Activated CD8-positive, alpha-beta memory T cell treated with anti-CD3 and anti-CD28 coated beads, Interleukin-2, amount 50 U/mL, for 4 hours (primary cell): ENCODE measurements at regions not wholly inside any gene's neighbourhood (a gene's known extent, or its start where the extent isn't known, plus 50 kb on each side); places are given as distances from the start of the nearest gene placed in this dataset.

ENCODE experiments used
- DNase-seq: peaks from one replicate; pipeline ENCODE4 v3.0.0-alpha.2; 2020

DNA sequence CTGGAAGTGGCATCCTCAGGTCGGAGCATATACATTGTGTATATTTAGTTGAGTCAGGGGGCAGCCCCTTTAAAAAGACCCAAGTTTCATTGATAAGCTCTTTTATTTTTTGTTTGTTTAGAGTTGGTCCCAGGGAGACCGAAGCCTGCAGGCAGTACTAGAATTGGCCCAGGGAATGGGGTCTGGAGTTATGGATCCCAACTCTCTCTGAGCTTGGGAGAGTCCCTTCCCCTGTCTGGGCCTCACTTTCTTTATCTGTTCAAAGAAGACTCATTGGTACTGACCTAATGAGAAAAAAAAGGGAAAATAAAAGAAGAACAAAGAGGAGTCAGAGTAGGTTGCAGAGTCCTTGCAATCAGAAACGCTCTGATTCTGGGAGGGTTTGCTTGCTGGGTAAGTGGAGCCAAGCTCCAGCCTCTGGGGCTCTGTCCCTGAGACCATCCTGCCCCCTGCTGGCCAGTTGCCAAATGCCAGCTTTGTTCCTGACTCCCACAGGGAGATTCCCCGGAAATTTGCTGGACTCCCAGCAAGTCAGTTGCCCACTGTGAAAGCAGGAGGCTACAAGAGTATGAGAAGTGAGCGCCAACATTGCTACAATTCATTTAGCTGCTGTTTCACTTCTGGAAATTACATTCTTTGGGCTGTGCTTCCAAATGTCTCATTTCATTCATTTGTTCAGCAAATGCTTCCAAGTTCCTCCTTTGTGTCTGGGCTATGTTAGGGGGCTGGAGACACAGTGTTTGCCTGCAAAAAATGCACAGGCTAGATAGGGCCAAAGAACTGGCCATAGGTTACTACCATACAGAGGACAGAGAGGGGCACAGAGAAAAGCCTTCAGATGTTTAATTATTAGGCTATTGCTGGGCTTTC, 156.2 kb downstream of the MELK start:
- DNase-seq, result peak; percentile 64

DNA sequence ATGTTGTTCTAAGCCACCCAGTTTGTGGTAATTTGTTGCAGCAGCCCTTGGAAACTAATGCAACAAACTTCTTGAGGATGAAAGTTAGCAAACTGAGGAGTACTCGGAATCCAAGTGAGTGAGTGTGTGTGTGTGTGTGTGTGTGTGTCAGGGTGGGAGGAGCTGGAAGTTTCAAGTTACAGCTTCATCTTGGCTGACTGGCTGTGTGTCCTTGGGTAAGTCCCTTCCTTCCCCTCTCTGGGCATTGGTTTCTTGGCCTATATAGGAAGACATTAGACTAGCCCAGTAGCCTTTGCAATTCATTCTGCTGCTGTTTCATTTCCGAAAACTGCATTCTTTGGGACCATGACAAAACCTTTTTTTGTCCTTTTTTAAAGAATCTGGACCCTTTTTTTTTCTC, 157.2 kb downstream of the MELK start:
- DNase-seq, result no peak

DNA sequence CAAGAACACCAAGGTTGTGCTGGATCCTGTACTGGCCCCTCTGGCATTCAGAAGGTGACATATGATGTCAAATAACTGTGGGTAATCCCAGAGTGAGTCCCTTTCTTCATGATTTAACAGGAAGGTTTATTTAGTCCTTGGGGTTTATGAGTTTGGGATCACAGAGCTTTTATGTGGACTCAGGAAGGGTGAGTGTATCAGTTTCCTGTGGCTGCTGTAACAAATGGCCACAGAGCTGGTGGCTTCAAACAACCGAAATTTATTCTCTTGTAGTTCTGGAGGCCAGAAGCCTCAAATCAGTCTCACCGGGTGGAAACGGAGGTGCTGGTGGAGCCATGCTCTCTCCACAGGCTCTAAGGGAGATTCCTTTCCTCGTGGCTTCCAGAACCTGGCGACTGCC, 157.7 kb downstream of the MELK start:
- DNase-seq, result no peak

DNA sequence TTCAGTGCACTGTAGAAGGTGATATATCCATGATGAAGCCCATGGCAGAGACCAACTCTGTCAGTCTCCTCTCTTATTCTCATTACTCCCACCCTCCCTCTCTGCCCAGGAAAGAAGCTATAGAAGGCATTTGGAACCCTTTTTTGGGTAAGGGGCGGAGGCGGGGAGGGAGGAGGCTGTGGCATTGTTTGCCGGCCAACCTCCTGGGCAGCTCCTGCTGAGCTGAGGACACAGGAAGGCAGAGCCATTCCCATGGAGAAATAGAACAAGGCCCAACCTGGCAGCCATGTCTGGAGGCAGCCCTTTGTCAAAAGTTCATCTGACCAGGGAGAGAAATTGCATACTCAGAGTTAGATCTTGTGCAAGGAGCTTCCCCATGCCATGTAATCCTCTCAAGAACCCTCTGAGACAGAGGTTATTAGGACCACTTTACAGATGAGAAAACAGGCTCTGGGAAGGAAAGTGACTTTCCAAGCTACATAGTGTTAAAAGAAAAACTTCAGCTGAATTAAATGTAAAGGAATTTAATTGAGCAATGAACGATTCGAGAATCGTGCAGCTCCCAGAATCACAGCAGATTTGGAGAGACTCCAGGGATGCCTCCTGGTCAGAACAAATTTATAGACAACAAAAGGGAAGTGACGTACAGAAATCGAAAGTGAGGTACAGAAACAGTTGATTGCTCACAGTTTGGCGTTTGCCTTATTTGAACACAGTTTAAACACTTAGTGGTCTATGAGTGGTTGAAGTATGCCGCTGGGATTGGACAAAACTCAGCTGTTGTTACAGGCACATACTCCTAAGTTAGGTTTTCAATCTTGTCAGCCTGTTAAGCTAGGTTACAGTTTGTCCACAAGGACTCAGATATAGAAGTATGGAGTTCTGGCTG, 158.6 kb downstream of the MELK start:
- no peak for DNase-seq

DNA sequence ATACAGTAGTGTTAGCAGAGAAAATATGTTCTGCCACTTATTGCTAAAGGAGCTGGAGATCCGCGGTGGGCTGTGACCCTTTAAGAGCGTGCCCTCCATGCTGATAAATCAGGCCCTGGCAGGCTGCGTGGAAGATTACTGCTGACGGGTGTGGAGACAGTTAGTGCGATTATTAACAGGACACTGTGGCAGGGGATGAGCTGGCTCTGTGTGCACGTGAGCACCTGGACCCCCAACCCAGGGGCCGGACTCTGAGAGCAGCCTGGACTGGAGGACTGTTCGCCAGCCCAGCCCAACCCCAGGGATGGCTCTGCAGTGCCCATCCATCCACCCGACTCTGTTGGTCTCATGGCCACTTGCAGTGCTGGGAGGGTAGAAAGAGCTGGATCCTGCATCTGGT, 162.0 kb downstream of the MELK start:
- DNase-seq, result no peak

DNA sequence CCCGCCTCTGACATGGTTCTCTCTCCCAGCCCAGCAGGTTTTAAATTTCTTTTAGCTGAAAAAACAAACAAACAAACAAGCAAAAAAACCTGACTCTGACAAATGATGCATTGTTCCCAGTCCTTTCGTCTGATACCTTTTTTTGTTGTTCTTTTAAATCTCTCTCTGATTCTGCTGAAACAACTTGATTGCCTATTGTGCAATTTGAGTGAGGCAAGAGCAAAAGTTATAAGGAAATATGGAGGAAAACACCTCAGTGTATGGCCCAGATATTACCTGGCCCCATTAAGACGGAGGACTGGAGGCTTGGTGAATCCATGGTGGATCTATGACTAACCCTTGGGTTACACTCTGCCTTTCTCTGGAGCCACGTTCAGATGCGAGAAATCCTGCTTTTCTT, 164.0 kb downstream of the MELK start:
- DNase-seq, result no peak

DNA sequence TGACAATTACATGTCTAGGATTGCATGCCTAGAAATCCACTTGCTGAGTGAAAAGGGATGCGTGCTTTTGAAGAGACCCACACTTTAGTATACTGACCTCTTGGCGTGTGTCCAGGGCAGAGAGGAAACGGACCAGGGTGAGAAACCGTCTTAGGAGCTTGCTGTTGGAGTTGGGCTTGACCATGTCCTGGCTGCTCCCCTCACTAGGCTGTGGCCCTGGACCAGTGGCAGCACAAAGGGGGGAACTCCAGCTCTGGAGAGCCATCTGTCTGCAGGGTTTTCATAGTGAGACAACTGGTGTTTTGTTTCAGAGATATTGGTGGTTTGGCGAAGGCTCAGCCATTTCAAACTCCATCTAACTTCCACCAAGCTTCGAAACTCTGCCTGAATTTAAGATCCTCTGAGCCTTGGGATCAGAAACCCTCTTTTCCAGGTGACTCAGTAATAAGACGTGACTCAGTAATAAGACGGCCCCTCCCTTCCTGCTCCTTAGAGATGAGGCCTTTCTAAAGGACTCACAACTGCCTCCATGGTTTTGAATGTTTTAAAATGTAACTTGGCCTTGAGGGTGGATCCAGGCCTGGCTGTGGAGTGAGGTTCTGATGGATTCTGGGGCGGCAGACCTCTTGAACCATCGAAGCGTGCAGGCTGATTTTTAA, 165.8 kb downstream of the MELK start:
- no peak for DNase-seq

DNA sequence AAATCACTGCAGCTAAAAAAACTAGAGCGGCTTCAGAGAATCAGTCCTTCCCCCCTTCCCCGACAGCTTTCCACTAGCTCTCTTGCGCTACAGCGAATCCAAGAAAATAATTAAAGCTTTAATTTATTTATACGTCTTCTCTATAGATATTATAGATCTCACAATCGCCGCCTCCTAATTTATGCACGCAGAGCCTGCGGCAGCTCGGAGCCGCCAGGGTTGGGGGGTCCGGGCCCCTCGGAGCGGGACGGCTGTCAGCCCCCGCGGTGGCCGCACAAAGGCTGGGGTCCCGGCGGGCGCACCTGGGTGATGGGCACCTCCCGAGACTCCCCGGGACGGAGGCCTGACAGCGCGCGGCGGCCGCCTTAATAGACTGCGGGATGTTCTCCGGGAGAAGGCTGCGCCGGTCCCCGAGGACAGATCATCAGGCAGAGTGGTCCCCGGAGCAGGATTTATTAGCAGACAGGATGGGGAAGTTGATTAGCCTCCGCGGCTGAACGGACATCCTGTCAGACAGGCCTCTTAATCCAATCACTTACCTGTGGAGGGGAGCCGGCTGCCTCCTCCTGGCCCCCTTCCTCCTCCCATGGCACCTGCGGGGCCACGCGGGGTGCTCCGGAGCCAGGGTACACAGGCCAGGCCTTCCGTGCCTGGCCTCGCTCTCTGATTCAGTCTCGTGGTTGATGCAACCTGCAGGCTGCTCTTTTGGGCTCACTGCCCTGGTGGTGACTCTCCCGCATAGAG, 166.8 kb downstream of the MELK start:
- DNase-seq, result no peak

DNA sequence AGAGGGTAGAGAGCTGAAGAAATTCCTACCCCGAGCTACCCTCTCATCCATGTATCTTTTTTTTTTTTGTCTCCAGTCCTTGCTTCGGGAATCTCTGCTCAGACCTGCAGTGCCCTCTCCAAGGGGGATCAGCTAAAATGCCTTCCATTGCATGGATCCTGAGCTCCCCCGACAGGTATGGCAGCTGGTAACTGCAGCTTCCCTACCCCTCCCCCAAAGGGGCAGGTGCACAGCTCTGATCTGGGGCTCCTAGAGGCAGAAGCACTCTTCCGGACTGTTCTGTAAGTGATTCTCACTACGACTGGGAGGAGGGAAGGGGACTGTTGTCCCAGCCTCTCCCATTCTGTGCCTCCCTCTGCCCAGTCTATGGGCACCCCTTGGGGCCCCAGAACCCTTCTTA, 169.6 kb downstream of the MELK start:
- no peak for DNase-seq

DNA sequence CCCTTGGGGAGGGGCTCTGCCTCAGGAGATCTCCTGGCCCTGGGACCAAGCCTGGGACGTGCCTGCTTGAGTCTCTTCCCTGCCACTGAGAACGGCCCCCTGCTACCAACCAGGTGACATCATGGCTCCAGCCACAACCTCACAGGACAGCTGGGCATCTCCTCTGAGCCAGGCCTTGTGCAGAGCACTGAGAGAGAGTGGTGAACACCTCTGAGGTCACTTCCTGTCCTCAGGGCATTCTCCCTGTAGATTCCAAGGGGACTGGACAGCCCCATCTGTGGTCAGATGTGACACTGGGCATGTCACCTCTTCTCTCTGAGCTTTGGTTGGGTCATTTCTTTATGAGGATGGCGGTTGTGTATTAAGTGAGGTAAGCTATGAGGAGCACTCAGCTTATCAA, 172.0 kb downstream of the MELK start:
- DNase-seq, result no peak

DNA sequence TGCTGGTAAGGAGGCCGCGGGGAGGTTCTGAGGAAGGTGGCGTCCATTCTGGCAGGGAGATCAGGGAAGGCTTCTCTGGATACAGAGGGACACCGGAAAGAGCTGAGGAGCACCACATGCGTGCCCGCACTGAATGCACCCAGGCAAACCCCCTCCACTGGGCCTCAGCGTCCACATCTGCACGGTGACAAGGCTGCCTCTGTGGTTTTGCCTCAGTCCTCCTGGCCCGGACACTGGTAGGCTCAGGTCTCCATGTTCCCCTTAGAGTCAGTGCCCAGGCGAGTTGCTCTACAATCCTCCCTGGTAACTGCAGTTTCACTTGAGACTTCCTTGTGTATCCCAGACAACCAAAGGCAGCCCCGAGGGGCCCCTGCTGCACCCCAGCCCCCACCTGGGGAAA, 173.3 kb downstream of the MELK start:
- no peak for DNase-seq

DNA sequence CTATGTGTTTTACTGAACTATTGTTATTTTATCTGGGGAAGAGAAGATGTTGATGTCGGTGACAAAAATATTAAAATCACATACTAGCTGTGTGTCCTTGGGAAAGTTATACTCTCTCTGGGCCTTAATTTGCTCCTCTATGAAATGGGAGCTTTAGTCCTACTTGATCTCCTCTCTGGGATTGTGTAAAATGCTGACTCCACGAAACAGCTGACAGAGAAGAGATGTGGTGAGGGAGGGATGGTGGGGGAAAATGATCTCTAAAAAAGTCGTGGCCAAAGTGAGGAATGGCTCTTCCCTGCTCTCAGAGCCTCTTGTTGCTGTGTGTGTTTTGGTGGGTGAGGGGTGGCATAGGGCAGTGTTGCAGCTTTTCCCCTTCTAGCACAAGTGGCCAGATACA, 173.7 kb downstream of the MELK start:
- DNase-seq, result no peak

DNA sequence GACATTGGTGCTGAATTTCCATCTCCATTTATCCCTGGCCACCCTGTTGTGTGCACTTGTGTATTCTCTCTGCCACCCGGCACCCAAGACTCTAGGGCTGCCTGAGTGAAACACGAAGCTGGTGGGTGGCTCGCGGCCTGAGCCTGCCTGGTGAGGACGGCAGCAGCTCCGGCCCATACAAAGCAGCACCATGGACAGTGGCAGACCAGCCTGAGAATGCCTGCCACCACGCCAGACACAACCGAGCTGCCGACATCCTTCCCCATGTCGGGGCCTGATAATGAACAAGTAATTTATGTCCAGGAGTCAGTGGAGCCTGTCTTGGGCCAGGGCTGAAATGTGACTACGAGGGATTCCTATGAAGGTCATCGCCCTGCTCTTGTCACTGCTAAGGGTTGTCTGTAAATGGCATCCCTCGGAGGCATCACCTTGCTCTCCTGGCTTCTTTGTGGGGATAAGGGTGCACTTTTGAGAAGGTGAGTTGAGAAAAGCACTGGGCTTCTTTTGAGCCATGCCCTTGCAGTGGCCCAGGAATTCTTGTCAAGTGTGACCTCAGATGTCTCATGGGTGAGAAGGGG, 175.7 kb downstream of the MELK start:
- no peak for DNase-seq

DNA sequence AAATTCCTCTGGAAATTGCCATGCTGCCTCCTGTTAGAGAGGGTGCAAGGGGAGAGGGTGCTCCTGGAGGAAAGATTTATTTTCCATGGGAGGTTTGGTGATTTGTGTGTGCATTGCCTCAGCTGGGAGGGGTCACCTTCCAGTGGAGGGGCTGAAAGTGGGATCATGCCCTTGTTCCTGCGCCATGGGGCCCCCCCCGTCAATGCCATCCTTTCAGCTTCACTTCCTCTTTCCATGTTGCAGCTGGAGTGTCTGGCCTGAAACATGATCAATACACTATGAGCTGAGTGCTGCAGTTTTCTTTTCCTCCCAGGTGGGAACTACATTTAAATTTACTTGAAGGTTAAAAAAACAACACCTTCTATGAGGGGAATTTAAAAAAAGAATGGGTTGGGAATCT, 176.8 kb downstream of the MELK start:
- DNase-seq, result no peak

DNA sequence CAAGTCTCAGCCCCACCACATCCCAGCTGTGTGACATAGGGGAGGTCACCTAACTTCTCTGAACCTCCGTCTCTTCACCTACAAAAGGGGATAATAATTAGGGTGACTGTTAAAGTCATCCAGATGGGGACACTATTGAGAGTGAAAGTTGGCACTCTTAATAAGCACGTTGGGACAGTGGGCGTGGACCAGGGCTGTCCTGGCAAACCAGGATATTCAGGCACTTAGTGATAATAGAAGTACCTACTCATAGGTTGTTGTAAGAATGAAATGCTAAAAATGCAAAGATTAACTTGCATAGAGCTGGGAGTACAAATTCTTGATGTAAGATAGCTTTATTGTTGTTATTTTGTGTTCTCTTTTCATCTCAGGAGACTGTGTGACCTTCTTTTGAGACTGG, 177.9 kb downstream of the MELK start:
- no peak for DNase-seq

DNA sequence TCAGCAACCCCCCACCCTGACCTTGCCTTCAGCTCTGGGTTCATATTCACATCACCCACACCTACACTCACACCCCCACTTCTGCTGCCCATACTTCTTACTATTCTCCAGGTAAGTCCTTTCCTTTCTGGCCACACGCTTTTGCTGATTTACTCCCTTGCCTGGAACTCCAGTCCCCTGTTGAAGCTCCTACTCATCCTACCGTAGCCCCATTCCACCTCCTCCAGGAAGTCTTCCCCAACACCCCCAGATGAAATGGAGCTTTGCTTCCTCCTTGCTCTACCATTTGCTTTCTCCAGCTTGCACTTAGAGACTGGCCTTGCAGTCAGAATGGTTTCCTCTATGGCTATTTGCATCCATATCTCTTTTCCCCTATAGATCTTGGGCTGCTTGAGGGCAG, 182.3 kb downstream of the MELK start:
- DNase-seq, result no peak

DNA sequence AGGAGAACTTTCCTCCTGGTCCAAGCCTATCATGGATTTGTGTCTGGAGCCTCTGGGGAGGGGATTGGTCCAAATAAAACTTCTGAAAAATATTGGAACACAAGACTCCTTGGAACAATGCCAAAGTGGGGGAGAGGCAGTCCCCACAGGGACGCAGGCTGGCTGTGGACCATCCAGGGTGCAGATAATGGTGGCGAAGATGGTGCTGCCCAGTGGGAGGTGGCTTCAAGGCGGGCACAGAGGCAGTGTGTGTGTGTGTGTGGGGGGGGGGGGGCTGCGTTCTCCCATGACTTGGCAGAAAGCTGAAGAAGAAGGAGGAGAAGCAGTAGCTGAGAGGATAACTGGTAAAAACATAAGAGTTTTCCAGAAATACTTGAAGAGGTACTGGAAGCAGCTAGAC, 186.4 kb downstream of the MELK start:
- no peak for DNase-seq

DNA sequence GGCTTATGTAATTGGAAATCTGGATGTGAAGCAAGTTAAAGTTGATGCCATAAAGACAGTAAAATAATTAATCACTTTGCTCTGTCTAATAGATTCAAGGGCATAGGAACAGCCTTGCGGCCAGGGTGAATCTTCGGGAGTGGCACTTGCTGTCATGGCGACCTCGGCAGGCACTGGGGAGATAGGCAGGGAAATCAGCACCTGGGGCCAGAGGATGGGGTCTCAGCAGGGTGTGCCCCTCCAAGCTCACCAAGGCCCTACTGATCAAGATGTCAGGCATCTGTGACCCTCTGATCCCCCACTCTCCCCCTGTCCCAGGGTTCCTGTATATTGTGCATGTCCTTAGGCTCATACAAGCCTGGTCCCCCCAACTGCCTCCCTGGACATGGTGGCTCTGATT, 187.3 kb downstream of the MELK start:
- DNase-seq, result no peak

DNA sequence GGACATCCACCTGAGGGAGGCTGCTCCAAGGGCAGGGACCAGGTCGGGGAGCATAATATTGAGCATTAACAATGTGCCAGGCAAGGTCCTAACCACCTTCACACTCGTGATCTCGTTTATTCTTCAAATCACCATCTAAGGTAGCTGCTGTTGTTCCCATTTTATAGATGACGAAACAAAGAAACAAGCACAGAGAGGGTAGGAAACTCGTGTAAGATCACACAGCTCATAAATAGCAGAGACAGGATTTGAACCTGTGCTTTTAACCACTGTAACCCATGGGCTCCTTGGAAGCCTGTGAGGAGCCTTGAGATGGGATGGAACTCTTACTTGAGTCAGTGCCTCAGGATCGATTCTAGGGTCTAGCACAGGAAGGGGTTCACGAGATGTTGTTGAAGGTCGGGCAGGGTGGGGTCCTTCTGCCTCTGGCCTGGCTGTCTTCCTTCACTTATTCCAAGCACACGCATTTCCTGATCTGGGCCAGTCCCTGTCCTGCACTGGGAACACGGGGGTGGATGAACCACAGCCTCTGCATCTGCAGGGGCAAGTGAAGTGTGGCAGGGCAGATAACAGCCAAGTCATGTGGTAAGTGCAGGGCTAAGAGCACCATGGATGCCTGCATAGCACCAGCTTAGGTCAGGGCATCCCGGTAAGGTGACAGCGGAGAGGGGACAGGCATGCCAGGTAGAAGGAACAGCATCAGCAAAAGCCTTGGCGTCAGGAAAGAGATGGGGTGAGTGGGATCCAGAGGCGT, 188.1 kb downstream of the MELK start:
- DNase-seq, result no peak

DNA sequence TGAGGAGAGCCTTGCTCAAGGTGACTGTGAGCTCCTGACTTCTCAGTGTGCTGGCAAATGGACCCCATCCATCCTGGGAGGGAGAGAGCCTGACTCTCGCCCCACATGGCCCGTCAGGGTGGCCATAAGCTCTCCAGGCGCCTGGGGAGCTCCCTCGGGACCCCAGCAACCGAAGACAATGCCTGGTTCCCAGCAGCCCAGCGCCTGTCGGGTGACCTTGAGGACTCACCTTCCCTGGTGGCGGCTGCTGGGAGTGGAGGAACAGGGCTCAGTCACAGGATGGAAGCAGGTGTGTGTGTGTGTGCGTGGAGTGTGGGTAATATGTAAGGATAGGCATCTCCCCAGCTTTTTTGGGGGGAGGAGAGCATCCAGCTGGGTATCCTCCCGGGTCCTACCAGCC, 190.3 kb downstream of the MELK start:
- no peak for DNase-seq

DNA sequence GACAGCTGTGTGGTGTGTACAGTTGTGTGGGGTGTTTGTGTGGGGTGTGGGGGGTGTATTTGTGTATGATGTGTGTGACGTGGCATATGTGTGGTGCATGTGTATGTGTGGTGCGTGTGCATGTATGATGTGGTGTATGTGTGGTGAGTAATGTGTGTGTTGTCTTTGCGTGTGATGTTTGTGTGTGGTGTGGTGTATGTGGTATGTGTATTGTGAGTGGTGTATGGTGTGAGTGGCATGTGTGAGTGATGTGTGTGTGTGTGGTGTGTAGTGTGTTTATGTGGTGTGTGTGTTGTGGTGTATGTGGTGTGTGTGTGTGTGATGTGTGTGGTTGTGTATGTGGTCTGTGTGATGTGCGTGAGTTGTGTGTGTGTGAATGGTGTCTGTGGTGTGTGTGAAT, 191.1 kb downstream of the MELK start:
- no peak for DNase-seq
